PC-3 (cell line): ENCODE measurements at regions not wholly inside any gene's neighbourhood (a gene's known extent, or its start where the extent isn't known, plus 50 kb on each side); places are given as distances from the start of the nearest gene placed in this dataset.

ENCODE experiments used
- ATAC-seq: fragments of 200-7000 bp; cut with Tn5 transposase; 2 replicates; pipeline ENCODE4 v1.9.1; 2020; ENCODE audit warnings: mild to moderate bottlenecking, moderate library complexity
- BruUV-seq: library from RNA; stranded (reverse); fragments of 400-500 nt; replicated peaks from 2 replicates; lab custom pipeline; 2021; lab: Mats Ljungman, UMichigan
- CTCF ChIA-PET: fragments of 300-600 bp; sonication (Branson Sonifier 250); formaldehyde crosslinking; loops from one replicate; lab custom pipeline; 2022; ENCODE audit warnings: antibody characterized with exemption; lab: Charles Lee
- POLR2A ChIA-PET: fragments of 300-600 bp; sonication (Branson Sonifier 250); formaldehyde crosslinking; loops from one replicate; lab custom pipeline; 2022; ENCODE audit warnings: antibody characterized with exemption; ENCODE audit not compliant: unreplicated experiment; lab: Charles Lee
- DNase-seq: peaks from one replicate; pipeline ENCODE4 v3.0.0-alpha.2; 2015
- H2AFZ ChIP-seq: fragments of 300-600 bp; sonication (generic); 2 replicates; pipeline ENCODE4 v1.6.0; 2016; ENCODE audit warnings: antibody characterized with exemption, low read length
- H3F3A ChIP-seq: fragments of 300-600 bp; sonication (generic); one replicate; pipeline ENCODE4 v1.6.0; 2017; ENCODE audit warnings: antibody characterized with exemption, low read length, control low read depth, mild to moderate bottlenecking; ENCODE audit not compliant: unreplicated experiment
- H3K27ac ChIP-seq: fragments of 300-600 bp; sonication (generic); 2 replicates; pipeline ENCODE4 v1.5.1; 2016; ENCODE audit warnings: mild to moderate bottlenecking, low read length
- H3K27me3 ChIP-seq: fragments of 300-600 bp; sonication (generic); 2 replicates; pipeline ENCODE4 v1.6.1; 2016; ENCODE audit warnings: low read length, mixed read lengths
- H3K36me3 ChIP-seq: fragments of 300-600 bp; sonication (generic); 2 replicates; pipeline ENCODE4 v1.6.1; 2016; ENCODE audit warnings: low read depth, mixed run types, low read length, mixed read lengths
- H3K4me1 ChIP-seq: fragments of 300-600 bp; sonication (generic); 2 replicates; pipeline ENCODE4 v1.5.1; 2016; ENCODE audit warnings: low read length; ENCODE audit not compliant: insufficient read depth
- H3K4me2 ChIP-seq: fragments of 300-600 bp; sonication (generic); 2 replicates; pipeline ENCODE4 v1.6.0; 2016; ENCODE audit warnings: low read length
- H3K4me3 ChIP-seq: fragments of 300-600 bp; sonication (generic); 2 replicates; pipeline ENCODE4 v1.5.1; 2016; ENCODE audit warnings: mild to moderate bottlenecking, low read length, mixed read lengths
- H3K79me2 ChIP-seq: fragments of 300-600 bp; sonication (generic); 2 replicates; pipeline ENCODE4 v1.6.1; 2017; ENCODE audit warnings: low read length, mixed read lengths
- H3K9ac ChIP-seq: fragments of 300-600 bp; sonication (generic); 2 replicates; pipeline ENCODE4 v1.6.0; 2016; ENCODE audit warnings: mild to moderate bottlenecking, low read length
- H3K9me2 ChIP-seq: fragments of 300-600 bp; sonication (generic); replicated peaks from 2 replicates; pipeline ENCODE4 v1.6.1; 2016; ENCODE audit warnings: mixed run types, low read length, mixed read lengths
- H3K9me3 ChIP-seq: fragments of 300-600 bp; sonication (generic); 2 replicates; pipeline ENCODE4 v1.6.1; 2016; ENCODE audit warnings: low read length, mixed read lengths
- H4K20me1 ChIP-seq: fragments of 300-600 bp; sonication (generic); 2 replicates; pipeline ENCODE4 v1.6.1; 2016; ENCODE audit warnings: low read length, mixed read lengths
- CTCF ChIP-seq: fragments of 300-600 bp; sonication (generic); conservative IDR thresholded peaks from 2 replicates; pipeline ENCODE4 v1.5.1; 2017; ENCODE audit warnings: antibody characterized with exemption, low read depth, mild to moderate bottlenecking, low read length
- EZH2 ChIP-seq: fragments of 300-600 bp; sonication (generic); IDR thresholded peaks from one replicate; pipeline ENCODE4 v1.6.1; 2017; ENCODE audit warnings: antibody characterized with exemption, mild to moderate bottlenecking, low read length; ENCODE audit not compliant: unreplicated experiment
- EZH2phosphoT487 ChIP-seq: fragments of 300-600 bp; sonication (generic); IDR thresholded peaks from 2 replicates; pipeline ENCODE4 v1.6.1; 2018; ENCODE audit warnings: mild to moderate bottlenecking, antibody characterized with exemption, low read length, borderline replicate concordance
- intact Hi-C: fragments of 100-400 bp; cut with micrococcal nuclease; formaldehyde crosslinking; loops from 2 replicates; pipeline ENCODE4 v1.9.0; 2023

DNA sequence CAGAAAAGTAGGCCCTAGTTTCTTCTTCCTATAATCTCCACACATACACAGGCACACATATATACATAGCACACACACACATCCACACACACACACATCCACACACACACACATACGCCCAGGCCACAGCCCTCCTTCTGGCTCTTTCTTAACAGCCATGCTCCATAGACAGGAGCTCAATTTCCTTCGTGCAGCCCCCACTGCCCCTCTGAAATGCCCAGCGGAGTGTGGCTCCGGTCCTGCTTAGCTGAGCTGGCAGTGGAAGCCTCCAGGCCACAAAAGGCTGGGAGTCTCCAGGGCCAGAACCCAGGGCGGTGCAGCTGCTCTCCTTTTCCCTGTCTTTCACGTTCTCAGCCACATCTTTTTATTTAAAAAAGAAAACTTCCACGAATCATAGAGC lies 282.9 kb upstream of the IGFBP3 start:
- no TSS peak for BruUV-seq
- DNase-seq: no peak
- TF ChIP-seq CTCF: no peak
- no peak for TF ChIP-seq EZH2phosphoT487
- TF ChIP-seq EZH2: no peak

GRCh38 chr7:46202379-46202778 lies 281.3 kb upstream of the IGFBP3 start:
- no TSS peak for BruUV-seq
- Histone ChIP-seq H3K9me2 (no peaks in the 10 kb centered on the region), H3K79me2 (no peaks in the 10 kb centered on the region), H3K4me2 (no peak overlapping the region), H3K9me3 (no peaks in the 10 kb centered on the region), H3K36me3 (no peaks in the 10 kb centered on the region), H3K4me1 (peaks cover 6% of the 10 kb centered on the region; the same call in 1 of the 2 replicates), H3K27me3 (no peaks in the 10 kb centered on the region), H3K4me3 (no peak overlapping the region), H4K20me1 (no peaks in the 10 kb centered on the region), H3K27ac (no peak overlapping the region), H3K9ac (no peak overlapping the region), H2AFZ (no peak overlapping the region), H3F3A (no peaks in the 10 kb centered on the region)
- TF ChIP-seq EZH2phosphoT487 (no peak), EZH2 (no peak), CTCF (no peak)
- ATAC-seq (no peak), DNase-seq (no peak)
- CTCF ChIA-PET: no interaction called here
- POLR2A ChIA-PET: no interaction called here
- intact Hi-C loops: no loop called here

More for the DNA sequence above, 282.9 kb upstream of the IGFBP3 start:
- H4K20me1 ChIP-seq: no peaks in the 10 kb centered on the region
- H3K9ac ChIP-seq: no peak overlapping the region
- H3K4me1 ChIP-seq: peaks cover 6% of the 10 kb centered on the region; the same call in 1 of the 2 replicates
- H3K27me3 ChIP-seq: no peaks in the 10 kb centered on the region
- H3K9me2 ChIP-seq: no peaks in the 10 kb centered on the region
- no peak for ATAC-seq
- no peak overlapping the region for H3K4me3 ChIP-seq
- CTCF ChIA-PET: no interaction called here
- H3K79me2 ChIP-seq: no peaks in the 10 kb centered on the region
- intact Hi-C loops: no loop called here
- no peaks in the 10 kb centered on the region for H3K9me3 ChIP-seq
- H2AFZ ChIP-seq: no peak overlapping the region
- no peak overlapping the region for H3K4me2 ChIP-seq
- H3F3A ChIP-seq: no peaks in the 10 kb centered on the region
- no peak overlapping the region for H3K27ac ChIP-seq
- no peaks in the 10 kb centered on the region for H3K36me3 ChIP-seq
- POLR2A ChIA-PET: no interaction called here

GRCh38 chr7:46201961-46202360 lies 280.9 kb upstream of the IGFBP3 start:
- no peak overlapping the region for H2AFZ ChIP-seq
- no peaks in the 10 kb centered on the region for H4K20me1 ChIP-seq
- no peaks in the 10 kb centered on the region for H3K79me2 ChIP-seq
- ChIA-PET CTCF (no interaction called here), POLR2A (no interaction called here)
- no peaks in the 10 kb centered on the region for H3K27me3 ChIP-seq
- no peak for ATAC-seq
- no peaks in the 10 kb centered on the region for H3K36me3 ChIP-seq
- no peak overlapping the region for H3K4me2 ChIP-seq
- intact Hi-C loops: no loop called here
- H3F3A ChIP-seq: no peaks in the 10 kb centered on the region
- no peaks in the 10 kb centered on the region for H3K9me2 ChIP-seq
- no peaks in the 10 kb centered on the region for H3K9me3 ChIP-seq
- no peak overlapping the region for H3K27ac ChIP-seq
- H3K4me1 ChIP-seq: peaks cover 6% of the 10 kb centered on the region; the same call in 1 of the 2 replicates
- H3K9ac ChIP-seq: no peak overlapping the region
- no TSS peak for BruUV-seq
- DNase-seq: no peak
- TF ChIP-seq EZH2phosphoT487: no peak
- no peak for TF ChIP-seq CTCF
- no peak for TF ChIP-seq EZH2
- H3K4me3 ChIP-seq: no peak overlapping the region
